ENCODE measurements at regions not wholly inside any gene's neighbourhood (a gene's known extent, or its start where the extent isn't known, plus 50 kb on each side); places are given as distances from the start of the nearest gene placed in this dataset.

DNA sequence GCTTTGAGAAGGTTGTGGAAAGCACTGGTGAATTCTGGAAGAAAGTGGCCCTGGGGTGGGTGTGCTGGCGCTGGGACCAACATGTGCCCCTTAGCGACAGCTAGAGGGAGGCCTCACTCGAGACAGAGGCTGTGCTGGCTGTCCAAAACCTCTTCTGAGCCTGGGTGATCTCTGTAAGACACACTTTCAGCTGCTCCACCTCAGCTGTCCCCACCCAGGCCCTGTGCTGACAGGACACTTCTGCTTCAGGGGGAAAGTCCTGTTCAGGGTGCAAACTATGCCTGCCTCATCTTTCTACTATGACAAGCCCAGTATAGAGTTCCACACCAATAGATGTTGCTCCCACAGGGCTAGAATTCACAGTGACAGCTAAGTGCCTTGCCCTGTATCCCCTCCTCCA is 426.4 kb downstream of the MED10 start:
- Histone ChIP-seq H3K27me3 (ENCODE audit: insufficient read depth, low read length, poor library complexity) (no peaks in the 10 kb centered on the region), H3K27ac (ENCODE audit: low read length) (no peak overlapping the region), H4K20me1 (ENCODE audit: insufficient read depth, low read length) (no peaks in the 10 kb centered on the region), H3K79me2 (ENCODE audit: insufficient read depth, low read length) (no peaks in the 10 kb centered on the region), H3K4me1 (ENCODE audit: insufficient read depth, low read length) (no peaks in the 10 kb centered on the region), H3K4me2 (ENCODE audit: insufficient read depth, low read length) (no peak overlapping the region), H3K4me3 (ENCODE audit: low read depth in 1 of 2, low read length in 2 of 2) (no peak overlapping the region), H3K9me3 (ENCODE audit: insufficient read depth, low read length, severe bottlenecking) (peaks cover under 1% of the 10 kb centered on the region), H3K9ac (ENCODE audit: low read depth, low read length) (no peak overlapping the region), H3K36me3 (ENCODE audit: insufficient read depth, low read length) (no peaks in the 10 kb centered on the region), H2AFZ (ENCODE audit: low read depth, low read length) (no peak overlapping the region)
- no peak for TF ChIP-seq EZH2 (IDR thresholded peaks at IDR 0.05; ENCODE audit: borderline replicate concordance, low read depth, low read length, severe bottlenecking)
- TF ChIP-seq CTCF (IDR thresholded peaks at IDR 0.05; ENCODE audit: borderline replicate concordance, extremely low read depth, low read length, poor library complexity, severe bottlenecking) = no peak
- ATAC-seq (ENCODE audit: insufficient read depth, low read depth) (no peak), DNase-seq (no peak)

DNA sequence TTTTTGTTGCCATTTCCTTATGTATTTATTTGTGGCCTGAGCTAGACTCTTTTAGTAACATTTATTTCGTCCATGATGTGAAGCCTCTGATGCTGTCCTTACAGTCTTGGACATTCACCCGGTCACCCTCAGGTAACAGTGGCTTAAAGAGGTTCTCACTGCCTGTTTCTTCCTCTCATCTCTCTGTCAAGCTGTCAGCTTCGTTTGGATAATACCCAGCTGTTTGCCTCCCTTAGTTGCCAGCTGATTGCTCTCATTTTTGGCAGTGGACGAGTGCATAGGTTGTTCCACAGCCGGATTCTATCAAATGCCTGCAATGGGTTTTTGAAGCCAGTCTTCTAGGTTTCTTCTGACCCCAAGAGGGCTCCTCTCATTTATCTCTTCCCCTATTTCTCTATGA is 427.7 kb downstream of the MED10 start:
- H3K36me3 ChIP-seq (ENCODE audit: insufficient read depth, low read length) = no peaks in the 10 kb centered on the region
- H4K20me1 ChIP-seq (ENCODE audit: insufficient read depth, low read length) = no peaks in the 10 kb centered on the region
- H3K27ac ChIP-seq (ENCODE audit: low read length) = no peak overlapping the region
- H3K9me3 ChIP-seq (ENCODE audit: insufficient read depth, low read length, severe bottlenecking) = no peaks in the 10 kb centered on the region
- H3K4me3 ChIP-seq (ENCODE audit: low read depth in 1 of 2, low read length in 2 of 2) = no peak overlapping the region
- H3K4me1 ChIP-seq (ENCODE audit: insufficient read depth, low read length) = no peaks in the 10 kb centered on the region
- no peak overlapping the region for H3K4me2 ChIP-seq (ENCODE audit: insufficient read depth, low read length)
- H3K9ac ChIP-seq (ENCODE audit: low read depth, low read length) = no peak overlapping the region
- H2AFZ ChIP-seq (ENCODE audit: low read depth, low read length) = no peak overlapping the region
- DNase-seq (no peak), ATAC-seq (ENCODE audit: insufficient read depth, low read depth) (no peak)
- no peaks in the 10 kb centered on the region for H3K79me2 ChIP-seq (ENCODE audit: insufficient read depth, low read length)
- H3K27me3 ChIP-seq (ENCODE audit: insufficient read depth, low read length, poor library complexity) = no peaks in the 10 kb centered on the region
- TF ChIP-seq CTCF (IDR thresholded peaks at IDR 0.05; ENCODE audit: borderline replicate concordance, extremely low read depth, low read length, poor library complexity, severe bottlenecking) (no peak), EZH2 (IDR thresholded peaks at IDR 0.05; ENCODE audit: borderline replicate concordance, low read depth, low read length, severe bottlenecking) (no peak)

- no peaks in the 10 kb centered on the region for H3K36me3 ChIP-seq (ENCODE audit: insufficient read depth, low read length)
- no peaks in the 10 kb centered on the region for H3K4me1 ChIP-seq (ENCODE audit: insufficient read depth, low read length)
- H3K79me2 ChIP-seq (ENCODE audit: insufficient read depth, low read length) = no peaks in the 10 kb centered on the region
- no peak for DNase-seq
- no peak overlapping the region for H2AFZ ChIP-seq (ENCODE audit: low read depth, low read length)
- no peaks in the 10 kb centered on the region for H3K9me3 ChIP-seq (ENCODE audit: insufficient read depth, low read length, severe bottlenecking)
- H3K4me2 ChIP-seq (ENCODE audit: insufficient read depth, low read length) = no peak overlapping the region
- H3K9ac ChIP-seq (ENCODE audit: low read depth, low read length) = no peak overlapping the region
- no peaks in the 10 kb centered on the region for H3K27me3 ChIP-seq (ENCODE audit: insufficient read depth, low read length, poor library complexity)
- H3K27ac ChIP-seq (ENCODE audit: low read length) = no peak overlapping the region
- no peak for ATAC-seq (ENCODE audit: insufficient read depth, low read depth)
- no peak for TF ChIP-seq CTCF (IDR thresholded peaks at IDR 0.05; ENCODE audit: borderline replicate concordance, extremely low read depth, low read length, poor library complexity, severe bottlenecking)
- no peak for TF ChIP-seq EZH2 (IDR thresholded peaks at IDR 0.05; ENCODE audit: borderline replicate concordance, low read depth, low read length, severe bottlenecking)
- H4K20me1 ChIP-seq (ENCODE audit: insufficient read depth, low read length) = no peaks in the 10 kb centered on the region
- H3K4me3 ChIP-seq (ENCODE audit: low read depth in 1 of 2, low read length in 2 of 2) = no peak overlapping the region
Observed at GRCh38 chr5:5941486-5941885, 436.9 kb downstream of the MED10 start.
